HEK293T (cell line): ENCODE measurements at regions not wholly inside any gene's neighbourhood (a gene's known extent, or its start where the extent isn't known, plus 50 kb on each side); places are given as distances from the start of the nearest gene placed in this dataset.
A peak's percentile ranks its signal among the peaks of the same experiment; 100 is the strongest.

ENCODE experiments used
- CTCF ChIA-PET: fragments of 350-600 bp; formaldehyde crosslinking; extraction: SDS; loops from one replicate; lab custom pipeline; 2021; ENCODE audit warnings: antibody characterized with exemption, inconsistent platforms; lab: Yijun Ruan, JAX
- POLR2A ChIA-PET: fragments of 350-600 bp; formaldehyde crosslinking; extraction: SDS; loops from one replicate; lab custom pipeline; 2020; ENCODE audit warnings: antibody characterized with exemption, inconsistent platforms; lab: Yijun Ruan, JAX
- DNase-seq: peaks from one replicate; pipeline ENCODE4 v3.0.0; 2012; ENCODE audit warnings: mixed read lengths; ENCODE audit errors: extremely low spot score
- ARNT ChIP-seq: fragments of 450-650 bp; IDR thresholded peaks from 2 replicates; pipeline ENCODE4 v1.6.1; 2017; ENCODE audit warnings: mild to moderate bottlenecking
- BHLHE40 ChIP-seq: fragments of 450-650 bp; IDR thresholded peaks from 2 replicates; pipeline ENCODE4 v1.6.1; 2016; ENCODE audit warnings: mild to moderate bottlenecking, moderate library complexity, borderline replicate concordance
- CTBP1 ChIP-seq: fragments of 450-650 bp; IDR thresholded peaks from 2 replicates; pipeline ENCODE4 v1.6.1; 2016; ENCODE audit warnings: borderline replicate concordance
- ELF4 ChIP-seq: fragments of 450-650 bp; IDR thresholded peaks from 2 replicates; pipeline ENCODE4 v1.6.1; 2017; ENCODE audit warnings: antibody characterized with exemption
- FOXA1 ChIP-seq: fragments of 450-650 bp; IDR thresholded peaks from 2 replicates; pipeline ENCODE4 v1.6.1; 2016; ENCODE audit warnings: mild to moderate bottlenecking
- FOXK2 ChIP-seq: fragments of 450-650 bp; IDR thresholded peaks from 2 replicates; pipeline ENCODE4 v1.6.1; 2016; ENCODE audit warnings: mild to moderate bottlenecking
- FOXM1 ChIP-seq: fragments of 450-650 bp; IDR thresholded peaks from 2 replicates; pipeline ENCODE4 v1.6.1; 2017; ENCODE audit warnings: mild to moderate bottlenecking, borderline replicate concordance
- HDGF ChIP-seq: fragments of 450-650 bp; IDR thresholded peaks from 2 replicates; pipeline ENCODE4 v1.6.1; 2017; ENCODE audit warnings: antibody characterized with exemption, borderline replicate concordance
- L3MBTL2 ChIP-seq: fragments of 450-650 bp; conservative IDR thresholded peaks from 2 replicates; pipeline ENCODE4 v1.6.1; 2016; ENCODE audit warnings: mild to moderate bottlenecking
- LEF1 ChIP-seq: fragments of 450-650 bp; IDR thresholded peaks from 2 replicates; pipeline ENCODE4 v1.6.1; 2017; ENCODE audit warnings: mild to moderate bottlenecking, borderline replicate concordance
- NFRKB ChIP-seq: fragments of 450-650 bp; IDR thresholded peaks from 2 replicates; pipeline ENCODE4 v1.6.1; 2016; ENCODE audit warnings: mild to moderate bottlenecking, moderate library complexity
- SP1 ChIP-seq: fragments of 450-650 bp; IDR thresholded peaks from 2 replicates; pipeline ENCODE4 v1.6.1; 2017
- SUZ12 ChIP-seq: fragments of 450-650 bp; IDR thresholded peaks from 2 replicates; pipeline ENCODE4 v1.6.1; 2016; ENCODE audit warnings: mild to moderate bottlenecking
- TARDBP ChIP-seq: fragments of 450-650 bp; IDR thresholded peaks from 2 replicates; pipeline ENCODE4 v1.6.1; 2016
- ZNF384 ChIP-seq: fragments of 450-650 bp; IDR thresholded peaks from 2 replicates; pipeline ENCODE4 v1.6.1; 2016
- TF ChIP-seq, protein P1 (sequence below): fragments of 450-650 bp; IDR thresholded peaks from 2 replicates; pipeline ENCODE4 v1.6.1; 2016

DNA sequence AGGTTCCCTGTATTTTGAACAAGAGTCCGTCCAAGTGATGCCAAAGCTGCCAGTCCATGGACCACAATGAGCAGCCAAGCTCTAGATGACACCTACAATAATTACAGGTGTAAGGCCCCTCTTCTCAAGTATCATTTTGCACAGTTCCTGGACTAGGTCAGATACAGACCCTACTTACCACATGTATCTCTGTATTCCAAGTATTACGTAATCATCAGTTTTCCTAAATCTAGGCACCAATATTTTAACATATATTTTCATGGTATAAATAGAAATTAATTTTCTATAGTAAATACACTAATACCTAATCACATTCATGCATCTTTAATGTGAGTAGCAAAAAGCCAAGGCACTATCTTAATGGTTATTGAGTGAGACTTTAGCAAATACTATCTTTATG, 157.0 kb upstream of the PRSS1 start:
- no peak for DNase-seq
- CTCF ChIA-PET, result no interaction called here
- POLR2A ChIA-PET, result no interaction called here
- TF ChIP-seq LEF1 (no peak), SUZ12 (no peak), SP1 (no peak)

DNA sequence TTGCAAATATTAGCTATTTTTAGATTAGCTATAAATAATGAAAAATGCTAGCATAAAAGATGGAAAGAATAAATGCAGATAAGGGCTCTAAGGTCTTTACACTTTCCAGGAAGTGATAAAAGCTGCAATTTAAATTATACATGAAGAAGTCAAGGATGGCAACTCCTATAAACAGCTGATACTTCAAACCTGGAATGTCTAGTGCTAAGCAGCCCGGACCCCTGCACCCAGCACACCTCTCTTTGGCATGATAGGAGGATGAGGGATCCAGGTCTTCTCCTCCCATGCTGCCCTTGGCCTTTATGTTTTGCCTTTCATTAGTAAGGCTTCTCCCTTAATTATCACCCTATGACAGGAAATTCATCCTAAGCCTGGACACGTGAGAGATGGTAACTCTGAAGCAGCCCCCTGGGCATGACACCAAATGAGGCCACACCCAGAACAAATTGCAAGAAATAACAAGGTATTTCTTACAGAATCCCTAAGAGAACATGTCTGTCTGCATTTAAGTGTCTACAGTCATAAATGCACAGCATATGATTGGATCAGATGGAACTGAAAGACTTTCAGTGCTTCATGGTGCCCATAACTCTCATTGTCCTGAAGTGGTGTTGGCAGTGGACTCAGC, 158.3 kb upstream of the PRSS1 start:
- TF ChIP-seq CTBP1 (no peak), TARDBP (no peak), NFRKB (no peak), LEF1 (no peak), FOXM1 (no peak)
- CTCF ChIA-PET, result interaction anchor here (0.6 kb wide), 1 partner anchor 15 kb away, joined by 4 read pairs; no protein-coding TSS in a partner anchor
- no peak for DNase-seq
- POLR2A ChIA-PET, result no interaction called here

DNA sequence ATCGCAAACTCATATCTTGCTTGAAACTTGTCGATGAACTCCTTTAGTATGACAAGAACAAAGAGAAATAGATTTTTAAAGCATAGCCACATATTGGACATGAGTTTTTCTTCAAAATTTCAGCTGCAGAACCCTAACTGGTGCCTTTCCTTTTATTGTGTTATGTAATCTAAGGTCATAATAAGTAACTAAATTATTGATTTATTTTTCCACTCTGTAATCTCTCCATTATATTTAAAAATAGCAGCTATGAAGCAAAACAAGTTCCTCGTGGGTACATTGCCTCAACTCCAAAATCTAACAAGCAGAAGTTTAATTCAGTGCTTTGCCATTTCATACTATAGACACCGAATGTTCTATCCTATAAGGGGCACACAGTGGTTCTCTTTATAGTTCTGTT, 159.2 kb upstream of the PRSS1 start:
- POLR2A ChIA-PET, result no interaction called here
- CTCF ChIA-PET, result interaction anchor here (0.6 to 1.2 kb wide), 2 partner anchors 14 to 55 kb away, joined by 3 to 4 read pairs; no protein-coding TSS in a partner anchor
- no peak for DNase-seq
- TF ChIP-seq TARDBP (no peak), ARNT (no peak), LEF1 (no peak), FOXM1 (no peak), ZNF384 (no peak), BHLHE40 (no peak), FOXK2 (no peak), CTBP1 (no peak), SP1 (no peak), L3MBTL2 (no peak), FOXA1 (no peak), NFRKB (no peak), ELF4 (no peak), SUZ12 (no peak), HDGF (no peak)
- TF ChIP-seq, protein P1, sequence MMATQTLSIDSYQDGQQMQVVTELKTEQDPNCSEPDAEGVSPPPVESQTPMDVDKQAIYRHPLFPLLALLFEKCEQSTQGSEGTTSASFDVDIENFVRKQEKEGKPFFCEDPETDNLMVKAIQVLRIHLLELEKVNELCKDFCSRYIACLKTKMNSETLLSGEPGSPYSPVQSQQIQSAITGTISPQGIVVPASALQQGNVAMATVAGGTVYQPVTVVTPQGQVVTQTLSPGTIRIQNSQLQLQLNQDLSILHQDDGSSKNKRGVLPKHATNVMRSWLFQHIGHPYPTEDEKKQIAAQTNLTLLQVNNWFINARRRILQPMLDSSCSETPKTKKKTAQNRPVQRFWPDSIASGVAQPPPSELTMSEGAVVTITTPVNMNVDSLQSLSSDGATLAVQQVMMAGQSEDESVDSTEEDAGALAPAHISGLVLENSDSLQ, result no peak

DNA sequence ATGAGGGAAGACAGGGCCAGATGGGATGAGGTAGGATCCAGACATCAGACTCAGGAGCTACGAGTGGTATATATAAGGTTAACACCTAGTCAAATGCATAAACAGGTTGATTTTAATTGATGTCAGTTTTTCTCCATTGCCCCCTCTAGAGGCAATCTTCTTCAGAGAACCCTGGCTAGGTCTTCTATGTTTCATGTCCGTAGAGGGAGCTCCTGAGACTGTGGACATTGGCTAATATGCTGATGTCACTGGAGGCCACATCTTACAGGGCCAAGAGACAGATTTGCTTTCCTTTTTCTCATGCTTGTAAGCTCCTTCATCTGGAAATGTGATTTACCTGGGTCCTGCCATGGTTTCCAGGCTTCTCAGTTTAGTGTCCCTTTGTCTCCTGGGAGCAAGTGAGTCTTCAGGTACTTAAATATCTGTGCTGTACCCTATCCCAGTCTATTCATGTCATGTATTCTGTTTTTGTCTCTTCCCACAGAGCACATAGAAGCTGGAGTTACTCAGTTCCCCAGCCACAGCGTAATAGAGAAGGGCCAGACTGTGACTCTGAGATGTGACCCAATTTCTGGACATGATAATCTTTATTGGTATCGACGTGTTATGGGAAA, 161.6 kb upstream of the PRSS1 start:
- peak; percentile 74 for DNase-seq
- ChIA-PET POLR2A (no interaction called here), CTCF (interaction anchor here (0.6 to 2.2 kb wide), 20 partner anchors 9 to 758 kb away, joined by 3 to 13 read pairs (median 6); no protein-coding TSS in a partner anchor)

DNA sequence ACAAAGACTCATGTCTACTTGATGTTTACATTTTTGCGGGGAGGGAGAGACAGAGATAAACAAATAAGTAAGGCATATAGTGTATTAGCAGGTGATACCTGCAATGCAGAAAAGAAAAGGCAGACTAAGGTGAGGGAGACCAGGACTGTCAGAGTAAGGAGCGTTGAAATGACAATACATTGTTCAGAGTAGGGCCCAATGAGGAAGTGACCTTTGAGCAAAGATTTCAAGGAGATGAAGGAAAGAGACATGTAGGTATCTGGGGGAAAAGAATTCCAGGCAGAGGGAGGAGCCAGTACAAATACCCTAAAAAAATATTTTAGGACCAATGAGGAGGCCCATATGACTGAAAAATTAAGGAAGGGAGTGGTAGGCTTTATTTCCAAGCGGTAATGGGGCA, 162.7 kb upstream of the PRSS1 start:
- ChIA-PET POLR2A (no interaction called here), CTCF (interaction anchor here (1.4 to 2.2 kb wide), 5 partner anchors 17 to 196 kb away, joined by 3 to 13 read pairs (median 9); no protein-coding TSS in a partner anchor)

More for the DNA sequence above, 161.6 kb upstream of the PRSS1 start:
- TF ChIP-seq FOXA1 (no peak), SUZ12 (no peak), BHLHE40 (no peak), ARNT (no peak), ELF4 (no peak), FOXM1 (no peak), ZNF384 (no peak), HDGF (no peak)
- TF ChIP-seq, protein P1, result no peak

More for the DNA sequence above, 162.7 kb upstream of the PRSS1 start:
- DNase-seq, result no peak
- TF ChIP-seq BHLHE40 (no peak), NFRKB (no peak), HDGF (no peak), TARDBP (no peak), LEF1 (no peak), FOXM1 (no peak), SUZ12 (no peak), SP1 (no peak), FOXK2 (no peak), ARNT (no peak), ELF4 (no peak), ZNF384 (no peak), FOXA1 (no peak), L3MBTL2 (no peak), CTBP1 (no peak)
- TF ChIP-seq, protein P1, result no peak
